Spleen (tissue), 11 donors: ENCODE measurements at regions not wholly inside any gene's neighbourhood (a gene's known extent, or its start where the extent isn't known, plus 50 kb on each side); places are given as distances from the start of the nearest gene placed in this dataset.

Experiments
- DNase-seq: peaks from one replicate; pipeline ENCODE4 v3.0.0-alpha.2; 2020
- H3K27ac ChIP-seq, 8 donors: fragments of 200-600 bp; sonication (generic) in 7 of 8; 1 replicate in 4 of 8; 2 replicates in 4 of 8; pipeline versions ENCODE4 v1.5.0 to v1.8.0; 2016 to 2021; ENCODE audit warnings: inconsistent platforms in 4 of 8, mild to moderate bottlenecking in 4 of 8, moderate library complexity in 1 of 8
- H3K27me3 ChIP-seq, 7 donors: fragments of 200-600 bp; sonication (generic) in 6 of 7; replicated peaks in 1 of 7; 1 replicate in 4 of 7; 2 replicates in 3 of 7; pipeline versions ENCODE4 v1.5.0 to v1.8.0; 2016 to 2021; ENCODE audit warnings: inconsistent platforms in 3 of 7, mild to moderate bottlenecking in 1 of 7
- H3K36me3 ChIP-seq, 6 donors: fragments of 200-600 bp; sonication (generic) in 5 of 6; 1 replicate in 4 of 6; 2 replicates in 2 of 6; pipeline versions ENCODE4 v1.5.0 to v1.8.0; 2016 to 2021; ENCODE audit warnings: inconsistent platforms in 2 of 6
- H3K4me1 ChIP-seq, 6 donors: fragments of 200-600 bp; sonication (generic) in 5 of 6; 1 replicate in 3 of 6; 2 replicates in 3 of 6; pipeline versions ENCODE4 v1.5.0 to v1.8.0; 2016 to 2021; ENCODE audit warnings: inconsistent platforms in 3 of 6
- H3K4me3 ChIP-seq, 8 donors: fragments of 200-600 bp; sonication (generic) in 7 of 8; 1 replicate in 4 of 8; 2 replicates in 4 of 8; pipeline versions ENCODE4 v1.5.0 to v1.8.0; 2016 to 2021; ENCODE audit warnings: inconsistent platforms in 4 of 8, mild to moderate bottlenecking in 4 of 8, moderate library complexity in 2 of 8
- H3K9me3 ChIP-seq, 8 donors: fragments of 200-600 bp; sonication (generic) in 7 of 8; 1 replicate in 4 of 8; 2 replicates in 4 of 8; pipeline versions ENCODE4 v1.5.0 to v1.8.0; 2016 to 2021; ENCODE audit warnings: inconsistent platforms in 4 of 8
- CTCF ChIP-seq, 11 experiments: fragments of 200-600 bp in 7 of 11; fragments of 450-650 bp in 4 of 11; sonication (generic) in 4 of 11; IDR thresholded peaks in 8 of 11; conservative IDR thresholded peaks in 3 of 11; 1 replicate in 7 of 11; 2 replicates in 4 of 11; pipeline versions ENCODE4 v1.4.0 to v1.8.0; 2016 to 2021; ENCODE audit warnings: antibody characterized with exemption in 11 of 11, inconsistent platforms in 4 of 11, mild to moderate bottlenecking in 1 of 11
- POLR2A ChIP-seq, 3 donors: fragments of 450-650 bp; IDR thresholded peaks; one replicate each; pipeline ENCODE4 v1.5.1; 2017; ENCODE audit warnings: antibody characterized with exemption in 3 of 3, mild to moderate bottlenecking in 1 of 3
- POLR2AphosphoS5 ChIP-seq, 3 donors: sonication (generic); formaldehyde crosslinking; IDR thresholded peaks; one replicate each; pipeline ENCODE4 v1.5.1; 2017; ENCODE audit warnings: antibody characterized with exemption in 3 of 3
- WGBS, 5 donors: extraction: QIAGEN DNeasy Blood & Tissue Kit in 3 of 5; methylation state at CpG; one replicate each; pipeline versions ENCODE4 v1.1.5 to v1.1.7; 2013 to 2018; 5-methylcytosine and 5-hydroxymethylcytosine counted together
- intact Hi-C: fragments of 100-400 bp; cut with DNase I; formaldehyde crosslinking; loops from one replicate; pipeline ENCODE4 v1.15.0; 2023; ENCODE audit warnings: low total_unique reads
- donor health status: healthy with polysubstance abuse.
- donor health status: DM: no; HTN: no; CAD: no; lungs with moderate emphysema.
- donor health status: DM: no; HTN: no; CAD: no.
- donor health status: Bipolar disorder and iron deficiency.
- donor health status: healthy.
- donor health status: DM: no; HTN: no; CAD: no.
- donor health status: DM: yes; HTN: yes; CAD: no.

DNA sequence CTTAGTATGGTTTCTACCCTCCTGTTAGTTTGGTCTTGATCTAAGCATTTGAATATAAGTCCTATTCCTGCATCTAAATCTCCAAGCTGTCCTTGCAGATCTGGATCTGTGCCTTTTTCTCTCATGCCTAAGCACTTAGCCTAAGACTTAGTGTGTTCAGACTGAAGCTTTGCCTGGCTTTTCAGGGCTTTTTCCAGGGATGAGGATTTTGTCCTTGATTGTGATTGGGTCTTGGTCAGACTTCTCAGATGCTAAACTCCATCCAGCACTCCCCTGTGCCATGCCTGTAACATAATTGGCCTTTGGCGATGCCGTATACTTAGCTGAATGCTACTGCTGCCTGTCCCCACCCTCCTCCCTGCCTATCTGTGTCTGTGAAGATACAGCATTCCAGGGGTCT is 98.1 kb upstream of the NRIP1 start:
- no peaks in the 10 kb centered on the region for H3K36me3 ChIP-seq
- no peak for TF ChIP-seq POLR2A (IDR thresholded peaks at IDR 0.05)
- no peak for TF ChIP-seq POLR2AphosphoS5 (IDR thresholded peaks at IDR 0.05)
- TF ChIP-seq CTCF (IDR thresholded peaks at IDR 0.05 in 8 of 11, conservative IDR thresholded peaks at IDR 0.05 in 3 of 11): no peak
- no peaks in the 10 kb centered on the region for H3K9me3 ChIP-seq
- H3K4me1 ChIP-seq: peaks cover 0 to 12% (median 7%) of the 10 kb centered on the region in 6 donors
- WGBS, 5 donors: 81 to 98% (median 92%) methylated on average over 2 of the region's 2 CpGs
- no peak overlapping the region for H3K27ac ChIP-seq
- no peak overlapping the region for H3K4me3 ChIP-seq
- no peaks in the 10 kb centered on the region for H3K27me3 ChIP-seq
- intact Hi-C loops: no loop called here
- DNase-seq: no peak

DNA sequence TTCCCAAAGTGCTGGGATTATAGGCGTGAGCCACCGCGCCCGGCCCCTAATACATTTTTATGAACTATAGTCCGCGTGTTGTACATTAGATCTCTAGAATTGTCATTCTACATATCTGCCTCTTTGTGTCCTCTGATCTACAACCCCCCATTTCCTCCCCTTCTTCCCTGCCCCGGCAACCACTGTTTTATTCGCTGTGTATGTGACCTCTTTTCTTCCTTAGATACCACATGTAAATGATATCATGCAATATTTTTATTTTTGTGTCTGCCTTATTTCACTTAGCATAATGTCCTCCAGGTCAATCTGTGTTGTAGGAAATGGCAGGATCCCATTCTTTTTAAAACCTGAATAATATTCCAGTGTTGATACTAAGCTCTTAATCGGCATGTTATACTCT is 99.5 kb upstream of the NRIP1 start:
- Histone ChIP-seq H3K27ac (no peak overlapping the region), H3K4me3 (no peak overlapping the region), H3K9me3 (no peaks in the 10 kb centered on the region), H3K4me1 (peaks cover 0 to 9% (median 7%) of the 10 kb centered on the region in 6 donors), H3K36me3 (no peaks in the 10 kb centered on the region), H3K27me3 (no peaks in the 10 kb centered on the region)
- no peak for TF ChIP-seq POLR2A (IDR thresholded peaks at IDR 0.05)
- no peak for TF ChIP-seq POLR2AphosphoS5 (IDR thresholded peaks at IDR 0.05)
- no peak for TF ChIP-seq CTCF (IDR thresholded peaks at IDR 0.05 in 8 of 11, conservative IDR thresholded peaks at IDR 0.05 in 3 of 11)
- WGBS, 5 donors: 86 to 96% (median 91%) methylated on average over 9 of the region's 9 CpGs
- DNase-seq: no peak
- intact Hi-C loops: no loop called here

DNA sequence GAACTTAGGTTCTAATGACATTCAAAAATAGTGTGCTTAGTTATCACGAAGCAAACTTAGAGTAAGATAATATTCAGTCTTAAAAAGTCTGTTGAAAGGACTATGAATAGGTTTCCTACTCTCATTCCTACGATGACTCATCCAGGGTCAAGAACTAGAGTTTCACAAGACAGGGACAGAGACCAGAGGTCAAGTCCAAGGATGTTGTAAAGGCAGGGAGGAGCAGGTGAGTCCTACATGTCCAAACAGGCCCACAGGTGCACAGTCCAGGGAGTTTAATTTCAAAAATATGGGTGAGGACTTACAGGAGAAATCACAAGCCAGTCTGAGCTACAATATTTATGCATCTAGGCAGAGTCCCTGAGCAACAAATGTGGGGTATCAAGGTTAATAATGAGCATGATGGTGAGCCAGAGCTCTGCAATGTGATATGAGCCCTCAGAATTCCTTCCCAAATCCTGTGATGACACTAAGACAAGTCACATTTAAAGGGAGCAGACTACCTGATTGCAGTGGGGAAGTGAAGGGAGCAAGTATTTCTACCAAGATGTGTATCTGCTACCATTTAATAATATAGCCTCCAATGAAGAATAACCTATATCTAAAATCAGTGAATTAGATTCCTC is 100.0 kb upstream of the NRIP1 start:
- TF ChIP-seq POLR2AphosphoS5 (IDR thresholded peaks at IDR 0.05) (no peak), CTCF (IDR thresholded peaks at IDR 0.05 in 8 of 11, conservative IDR thresholded peaks at IDR 0.05 in 3 of 11) (no peak), POLR2A (IDR thresholded peaks at IDR 0.05) (no peak)
- no peaks in the 10 kb centered on the region for H3K27me3 ChIP-seq
- 68 to 91% (median 83%) methylated on average over 2 of the region's 2 CpGs for WGBS, 5 donors
- DNase-seq: no peak
- H3K36me3 ChIP-seq: no peaks in the 10 kb centered on the region
- H3K9me3 ChIP-seq: no peaks in the 10 kb centered on the region
- no peak overlapping the region for H3K4me3 ChIP-seq
- intact Hi-C loops: no loop called here
- no peak overlapping the region for H3K27ac ChIP-seq
- H3K4me1 ChIP-seq: peaks cover 0 to 6% (median 4%) of the 10 kb centered on the region in 6 donors

DNA sequence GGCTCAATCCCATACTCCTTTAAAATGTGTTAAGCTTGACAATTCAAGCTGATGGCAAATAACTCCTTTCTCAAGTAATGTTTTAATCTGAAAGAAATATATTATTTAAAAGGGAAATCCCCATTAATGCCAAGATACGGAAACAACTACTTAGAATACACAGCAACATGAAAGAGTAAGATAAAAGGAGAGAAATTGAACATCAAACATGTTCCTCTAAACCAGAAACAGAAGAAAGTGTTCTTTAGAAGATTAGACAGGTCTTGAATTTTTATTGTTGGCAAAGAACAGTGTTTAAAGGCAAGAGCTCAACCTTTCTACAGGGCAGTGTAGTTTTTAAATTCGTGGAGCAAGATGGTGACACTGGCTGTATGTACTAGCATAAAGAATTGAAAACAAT is 105.8 kb upstream of the NRIP1 start:
- no peaks in the 10 kb centered on the region for H3K27me3 ChIP-seq
- H3K27ac ChIP-seq: no peak overlapping the region
- no peaks in the 10 kb centered on the region for H3K36me3 ChIP-seq
- H3K4me1 ChIP-seq: no peaks in the 10 kb centered on the region
- DNase-seq: no peak
- H3K4me3 ChIP-seq: no peak overlapping the region
- intact Hi-C loops: no loop called here
- TF ChIP-seq POLR2A (IDR thresholded peaks at IDR 0.05) (no peak), POLR2AphosphoS5 (IDR thresholded peaks at IDR 0.05) (no peak), CTCF (IDR thresholded peaks at IDR 0.05 in 8 of 11, conservative IDR thresholded peaks at IDR 0.05 in 3 of 11) (no peak)
- WGBS, 5 donors: 55 to 67% (median 57%) methylated on average over 2 of the region's 2 CpGs
- no peaks in the 10 kb centered on the region for H3K9me3 ChIP-seq
